HEK293 (cell line): ENCODE measurements at regions not wholly inside any gene's neighbourhood (a gene's known extent, or its start where the extent isn't known, plus 50 kb on each side); places are given as distances from the start of the nearest gene placed in this dataset.

Experiments
- CTCF ChIA-PET: fragments of 350-600 bp; formaldehyde crosslinking; extraction: SDS; loops from one replicate; lab custom pipeline; 2021; ENCODE audit warnings: antibody characterized with exemption; lab: Yijun Ruan, JAX
- POLR2A ChIA-PET: fragments of 300-600 bp; formaldehyde crosslinking; extraction: SDS; loops from one replicate; lab custom pipeline; 2020; ENCODE audit warnings: antibody characterized with exemption, inconsistent platforms; lab: Yijun Ruan, JAX
- H3K27ac ChIP-seq: fragments of 200-500 bp; sonication (Bioruptor generic); 2 replicates; pipeline ENCODE4 v1.5.1; 2014; ENCODE audit warnings: low read depth, low read length, control low read depth, inconsistent platforms; ENCODE audit errors: extremely low read depth
- H3K36me3 ChIP-seq, 2 experiments: fragments of 200-500 bp in 1 of 2; sonication (Bioruptor generic) in 1 of 2; 1 replicate in 1 of 2; 2 replicates in 1 of 2; pipeline ENCODE4 v1.5.1; 2014 to 2017; ENCODE audit warnings: inconsistent platforms in 2 of 2, low read length in 2 of 2; ENCODE audit not compliant: control insufficient read depth in 2 of 2, insufficient read depth in 1 of 2
- H3K4me1 ChIP-seq: fragments of 200-500 bp; sonication (Bioruptor generic); 2 replicates; pipeline ENCODE4 v1.5.1; 2014; ENCODE audit warnings: mild to moderate bottlenecking, low read length, inconsistent platforms; ENCODE audit not compliant: control insufficient read depth, insufficient read depth
- H3K4me3 ChIP-seq: 2 replicates; pipeline ENCODE4 v1.5.1; 2011; ENCODE audit warnings: low read depth, mild to moderate bottlenecking, control low read depth, low read length, moderate library complexity
- H3K9me3 ChIP-seq: fragments of 200-500 bp; sonication (Bioruptor generic); 2 replicates; pipeline ENCODE4 v1.5.1; 2014; ENCODE audit warnings: low read depth, low read length, inconsistent platforms; ENCODE audit not compliant: control insufficient read depth, insufficient read depth
- HOXD13 ChIP-seq: sonication (generic); formaldehyde crosslinking; IDR thresholded peaks from 2 replicates; pipeline ENCODE4 v1.8.0; 2022; ENCODE audit warnings: missing genetic modification reagents, borderline replicate concordance
- KLF9 ChIP-seq: fragments of 450-650 bp; formaldehyde crosslinking; IDR thresholded peaks from 2 replicates; pipeline ENCODE4 v1.5.1; 2016; ENCODE audit warnings: missing biosample characterization, missing genetic modification characterization, low read depth
- OSR2 ChIP-seq: fragments of 450-650 bp; formaldehyde crosslinking; IDR thresholded peaks from 2 replicates; pipeline ENCODE4 v1.5.1; 2016; ENCODE audit warnings: missing biosample characterization, missing genetic modification characterization
- ZNF140 ChIP-seq: fragments of 450-650 bp; formaldehyde crosslinking; IDR thresholded peaks from 2 replicates; pipeline ENCODE4 v1.5.1; 2016; ENCODE audit warnings: missing biosample characterization, missing genetic modification characterization
- ZNF184 ChIP-seq: fragments of 450-650 bp; IDR thresholded peaks from 2 replicates; pipeline ENCODE4 v1.5.1; 2018; ENCODE audit warnings: missing biosample characterization, mild to moderate bottlenecking, missing genetic modification characterization
- ZNF19 ChIP-seq: fragments of 450-650 bp; formaldehyde crosslinking; IDR thresholded peaks from 2 replicates; pipeline ENCODE4; 2016; ENCODE audit warnings: missing biosample characterization, missing genetic modification characterization, low read depth
- ZNF211 ChIP-seq: fragments of 450-650 bp; formaldehyde crosslinking; IDR thresholded peaks from 2 replicates; pipeline ENCODE4 v1.5.1; 2016; ENCODE audit warnings: low read depth, missing biosample characterization, missing genetic modification characterization
- ZNF37A ChIP-seq: fragments of 450-650 bp; IDR thresholded peaks from 2 replicates; pipeline ENCODE4 v1.5.1; 2018; ENCODE audit warnings: missing biosample characterization, missing genetic modification characterization
- ZNF426 ChIP-seq: fragments of 450-650 bp; formaldehyde crosslinking; IDR thresholded peaks from 2 replicates; pipeline ENCODE4 v1.5.1; 2017; ENCODE audit warnings: missing biosample characterization, missing genetic modification characterization, mild to moderate bottlenecking, inconsistent platforms, moderate library complexity
- ZNF433 ChIP-seq: fragments of 450-650 bp; formaldehyde crosslinking; IDR thresholded peaks from 2 replicates; pipeline ENCODE4 v1.5.1; 2016; ENCODE audit warnings: missing biosample characterization, missing genetic modification characterization, low read depth
- ZNF521 ChIP-seq: fragments of 450-650 bp; formaldehyde crosslinking; IDR thresholded peaks from 2 replicates; pipeline ENCODE4 v1.5.1; 2017; ENCODE audit warnings: missing biosample characterization, mild to moderate bottlenecking, missing genetic modification characterization
- ZNF548 ChIP-seq: fragments of 450-650 bp; formaldehyde crosslinking; IDR thresholded peaks from 2 replicates; pipeline ENCODE4 v1.5.1; 2016; ENCODE audit warnings: missing biosample characterization, missing genetic modification characterization
- ZNF660 ChIP-seq: fragments of 450-650 bp; IDR thresholded peaks from 2 replicates; pipeline ENCODE4 v1.5.1; 2018; ENCODE audit warnings: missing biosample characterization, mild to moderate bottlenecking, missing genetic modification characterization
- ZNF670 ChIP-seq: fragments of 450-650 bp; formaldehyde crosslinking; IDR thresholded peaks from 2 replicates; pipeline ENCODE4 v1.5.1; 2016; ENCODE audit warnings: missing biosample characterization, missing genetic modification characterization, low read depth
- ZNF701 ChIP-seq: fragments of 450-650 bp; formaldehyde crosslinking; IDR thresholded peaks from 2 replicates; pipeline ENCODE4 v1.5.1; 2016; ENCODE audit warnings: missing biosample characterization, missing genetic modification characterization
- ZNF792 ChIP-seq: fragments of 450-650 bp; formaldehyde crosslinking; IDR thresholded peaks from 2 replicates; pipeline ENCODE4 v1.5.1; 2016; ENCODE audit warnings: missing biosample characterization, missing genetic modification characterization
- TF ChIP-seq, protein P1 (sequence below): fragments of 450-650 bp; formaldehyde crosslinking; IDR thresholded peaks from 2 replicates; pipeline ENCODE4 v1.5.1; 2016; ENCODE audit warnings: missing biosample characterization, missing genetic modification characterization, borderline replicate concordance
- TF ChIP-seq, protein P2 (sequence below): fragments of 450-650 bp; formaldehyde crosslinking; IDR thresholded peaks from 2 replicates; pipeline ENCODE4 v1.5.1; 2016; ENCODE audit warnings: missing biosample characterization, missing genetic modification characterization
- TF ChIP-seq, protein P3 (sequence below): fragments of 450-650 bp; formaldehyde crosslinking; IDR thresholded peaks from 2 replicates; pipeline ENCODE4 v1.5.1; 2016; ENCODE audit warnings: missing biosample characterization, missing genetic modification characterization
- TF ChIP-seq, protein P4 (sequence below): fragments of 450-650 bp; formaldehyde crosslinking; IDR thresholded peaks from 2 replicates; pipeline ENCODE4 v1.5.1; 2016; ENCODE audit warnings: missing biosample characterization, missing genetic modification characterization
- TF ChIP-seq, protein P5 (sequence below): fragments of 450-650 bp; formaldehyde crosslinking; IDR thresholded peaks from 2 replicates; pipeline ENCODE4 v1.5.1; 2016; ENCODE audit warnings: missing biosample characterization, missing genetic modification characterization

DNA sequence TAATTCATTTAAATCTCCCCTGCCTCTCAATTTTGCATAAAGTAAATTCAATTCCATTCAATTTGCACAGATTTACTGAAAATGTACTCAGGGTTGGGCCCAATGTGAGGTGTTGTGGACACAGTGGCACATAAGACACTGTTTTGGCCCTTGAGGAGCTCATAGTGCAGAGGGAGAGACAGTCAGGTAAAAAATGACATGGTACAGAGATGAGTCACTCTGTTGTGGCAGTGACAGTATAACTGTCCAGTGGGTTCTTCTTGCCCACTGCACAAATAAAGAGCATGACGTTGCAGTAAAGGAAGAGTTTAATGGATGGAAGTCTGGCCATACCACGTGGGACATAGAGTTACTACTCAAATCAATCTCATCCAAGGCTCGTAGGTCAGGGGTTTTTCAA lies 400.3 kb upstream of the TRIB2 start (continued):
- TF ChIP-seq, protein P1, sequence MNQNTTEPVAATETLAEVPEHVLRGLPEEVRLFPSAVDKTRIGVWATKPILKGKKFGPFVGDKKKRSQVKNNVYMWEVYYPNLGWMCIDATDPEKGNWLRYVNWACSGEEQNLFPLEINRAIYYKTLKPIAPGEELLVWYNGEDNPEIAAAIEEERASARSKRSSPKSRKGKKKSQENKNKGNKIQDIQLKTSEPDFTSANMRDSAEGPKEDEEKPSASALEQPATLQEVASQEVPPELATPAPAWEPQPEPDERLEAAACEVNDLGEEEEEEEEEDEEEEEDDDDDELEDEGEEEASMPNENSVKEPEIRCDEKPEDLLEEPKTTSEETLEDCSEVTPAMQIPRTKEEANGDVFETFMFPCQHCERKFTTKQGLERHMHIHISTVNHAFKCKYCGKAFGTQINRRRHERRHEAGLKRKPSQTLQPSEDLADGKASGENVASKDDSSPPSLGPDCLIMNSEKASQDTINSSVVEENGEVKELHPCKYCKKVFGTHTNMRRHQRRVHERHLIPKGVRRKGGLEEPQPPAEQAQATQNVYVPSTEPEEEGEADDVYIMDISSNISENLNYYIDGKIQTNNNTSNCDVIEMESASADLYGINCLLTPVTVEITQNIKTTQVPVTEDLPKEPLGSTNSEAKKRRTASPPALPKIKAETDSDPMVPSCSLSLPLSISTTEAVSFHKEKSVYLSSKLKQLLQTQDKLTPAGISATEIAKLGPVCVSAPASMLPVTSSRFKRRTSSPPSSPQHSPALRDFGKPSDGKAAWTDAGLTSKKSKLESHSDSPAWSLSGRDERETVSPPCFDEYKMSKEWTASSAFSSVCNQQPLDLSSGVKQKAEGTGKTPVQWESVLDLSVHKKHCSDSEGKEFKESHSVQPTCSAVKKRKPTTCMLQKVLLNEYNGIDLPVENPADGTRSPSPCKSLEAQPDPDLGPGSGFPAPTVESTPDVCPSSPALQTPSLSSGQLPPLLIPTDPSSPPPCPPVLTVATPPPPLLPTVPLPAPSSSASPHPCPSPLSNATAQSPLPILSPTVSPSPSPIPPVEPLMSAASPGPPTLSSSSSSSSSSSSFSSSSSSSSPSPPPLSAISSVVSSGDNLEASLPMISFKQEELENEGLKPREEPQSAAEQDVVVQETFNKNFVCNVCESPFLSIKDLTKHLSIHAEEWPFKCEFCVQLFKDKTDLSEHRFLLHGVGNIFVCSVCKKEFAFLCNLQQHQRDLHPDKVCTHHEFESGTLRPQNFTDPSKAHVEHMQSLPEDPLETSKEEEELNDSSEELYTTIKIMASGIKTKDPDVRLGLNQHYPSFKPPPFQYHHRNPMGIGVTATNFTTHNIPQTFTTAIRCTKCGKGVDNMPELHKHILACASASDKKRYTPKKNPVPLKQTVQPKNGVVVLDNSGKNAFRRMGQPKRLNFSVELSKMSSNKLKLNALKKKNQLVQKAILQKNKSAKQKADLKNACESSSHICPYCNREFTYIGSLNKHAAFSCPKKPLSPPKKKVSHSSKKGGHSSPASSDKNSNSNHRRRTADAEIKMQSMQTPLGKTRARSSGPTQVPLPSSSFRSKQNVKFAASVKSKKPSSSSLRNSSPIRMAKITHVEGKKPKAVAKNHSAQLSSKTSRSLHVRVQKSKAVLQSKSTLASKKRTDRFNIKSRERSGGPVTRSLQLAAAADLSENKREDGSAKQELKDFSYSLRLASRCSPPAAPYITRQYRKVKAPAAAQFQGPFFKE (tag by site-specific recombination) = no peak
- TF ChIP-seq, protein P2, sequence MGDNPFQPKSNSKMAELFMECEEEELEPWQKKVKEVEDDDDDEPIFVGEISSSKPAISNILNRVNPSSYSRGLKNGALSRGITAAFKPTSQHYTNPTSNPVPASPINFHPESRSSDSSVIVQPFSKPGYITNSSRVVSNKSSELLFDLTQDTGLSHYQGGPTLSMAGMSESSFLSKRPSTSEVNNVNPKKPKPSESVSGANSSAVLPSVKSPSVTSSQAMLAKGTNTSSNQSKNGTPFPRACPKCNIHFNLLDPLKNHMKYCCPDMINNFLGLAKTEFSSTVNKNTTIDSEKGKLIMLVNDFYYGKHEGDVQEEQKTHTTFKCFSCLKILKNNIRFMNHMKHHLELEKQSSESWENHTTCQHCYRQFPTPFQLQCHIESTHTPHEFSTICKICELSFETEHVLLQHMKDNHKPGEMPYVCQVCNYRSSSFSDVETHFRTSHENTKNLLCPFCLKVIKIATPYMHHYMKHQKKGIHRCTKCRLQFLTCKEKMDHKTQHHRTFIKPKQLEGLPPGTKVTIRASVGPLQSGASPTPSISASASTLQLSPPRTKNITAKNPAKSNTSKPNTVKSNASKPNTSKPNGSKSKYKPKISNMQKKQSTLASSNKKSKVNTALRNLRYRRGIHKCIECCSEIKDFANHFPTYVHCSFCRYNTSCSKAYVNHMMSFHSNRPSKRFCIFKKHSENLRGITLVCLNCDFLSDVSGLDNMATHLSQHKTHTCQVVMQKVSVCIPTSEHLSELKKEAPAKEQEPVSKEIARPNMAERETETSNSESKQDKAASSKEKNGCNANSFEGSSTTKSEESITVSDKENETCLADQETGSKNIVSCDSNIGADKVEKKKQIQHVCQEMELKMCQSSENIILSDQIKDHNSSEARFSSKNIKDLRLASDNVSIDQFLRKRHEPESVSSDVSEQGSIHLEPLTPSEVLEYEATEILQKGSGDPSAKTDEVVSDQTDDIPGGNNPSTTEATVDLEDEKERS (tag by site-specific recombination) = no peak
- TF ChIP-seq, protein P3, sequence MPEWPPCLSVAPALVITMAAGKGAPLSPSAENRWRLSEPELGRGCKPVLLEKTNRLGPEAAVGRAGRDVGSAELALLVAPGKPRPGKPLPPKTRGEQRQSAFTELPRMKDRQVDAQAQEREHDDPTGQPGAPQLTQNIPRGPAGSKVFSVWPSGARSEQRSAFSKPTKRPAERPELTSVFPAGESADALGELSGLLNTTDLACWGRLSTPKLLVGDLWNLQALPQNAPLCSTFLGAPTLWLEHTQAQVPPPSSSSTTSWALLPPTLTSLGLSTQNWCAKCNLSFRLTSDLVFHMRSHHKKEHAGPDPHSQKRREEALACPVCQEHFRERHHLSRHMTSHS (tag by site-specific recombination) = no peak

DNA sequence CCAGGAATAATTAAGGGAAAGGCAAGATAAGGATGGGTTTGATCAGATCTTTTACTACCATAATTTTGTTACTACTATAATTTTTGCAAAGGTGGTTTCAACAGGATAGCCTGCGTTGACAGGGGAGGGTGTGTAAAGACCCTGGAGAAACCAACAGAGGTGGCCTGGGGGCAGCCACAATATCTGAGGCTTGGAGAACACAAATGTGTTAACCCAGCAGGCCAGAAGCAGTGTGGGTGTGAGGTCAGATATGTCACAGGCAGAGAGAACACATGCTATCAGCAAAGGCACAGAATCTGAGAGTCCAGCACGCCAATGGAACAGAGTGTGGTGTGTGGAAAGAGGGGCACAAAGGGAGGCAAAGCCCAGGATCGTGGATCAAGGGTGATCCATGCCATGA lies 399.4 kb upstream of the TRIB2 start:
- H3K4me3 ChIP-seq = no peak overlapping the region
- no peak for TF ChIP-seq ZNF792 (tag by site-specific recombination)
- no peak for TF ChIP-seq ZNF660 (tag by site-specific recombination)
- TF ChIP-seq ZNF184 = no peak
- no peak for TF ChIP-seq ZNF19 (tag by site-specific recombination)
- no peak for TF ChIP-seq ZNF548
- TF ChIP-seq ZNF426 = no peak
- no peak for TF ChIP-seq KLF9 (tag by site-specific recombination)
- TF ChIP-seq OSR2 = no peak
- no peak for TF ChIP-seq ZNF701 (tag by site-specific recombination)
- TF ChIP-seq ZNF140 (tag by site-specific recombination) = no peak
- TF ChIP-seq, protein P4, sequence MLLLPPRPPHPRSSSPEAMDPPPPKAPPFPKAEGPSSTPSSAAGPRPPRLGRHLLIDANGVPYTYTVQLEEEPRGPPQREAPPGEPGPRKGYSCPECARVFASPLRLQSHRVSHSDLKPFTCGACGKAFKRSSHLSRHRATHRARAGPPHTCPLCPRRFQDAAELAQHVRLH = no peak
- TF ChIP-seq ZNF433 (tag by site-specific recombination) = no peak
- no peak for TF ChIP-seq ZNF211 (tag by site-specific recombination)
- TF ChIP-seq ZNF521 (tag by site-specific recombination) = no peak
- no peak for TF ChIP-seq HOXD13 (CRISPR knock-in tag)
- TF ChIP-seq ZNF670 (tag by site-specific recombination) = no peak
- TF ChIP-seq, protein P5, sequence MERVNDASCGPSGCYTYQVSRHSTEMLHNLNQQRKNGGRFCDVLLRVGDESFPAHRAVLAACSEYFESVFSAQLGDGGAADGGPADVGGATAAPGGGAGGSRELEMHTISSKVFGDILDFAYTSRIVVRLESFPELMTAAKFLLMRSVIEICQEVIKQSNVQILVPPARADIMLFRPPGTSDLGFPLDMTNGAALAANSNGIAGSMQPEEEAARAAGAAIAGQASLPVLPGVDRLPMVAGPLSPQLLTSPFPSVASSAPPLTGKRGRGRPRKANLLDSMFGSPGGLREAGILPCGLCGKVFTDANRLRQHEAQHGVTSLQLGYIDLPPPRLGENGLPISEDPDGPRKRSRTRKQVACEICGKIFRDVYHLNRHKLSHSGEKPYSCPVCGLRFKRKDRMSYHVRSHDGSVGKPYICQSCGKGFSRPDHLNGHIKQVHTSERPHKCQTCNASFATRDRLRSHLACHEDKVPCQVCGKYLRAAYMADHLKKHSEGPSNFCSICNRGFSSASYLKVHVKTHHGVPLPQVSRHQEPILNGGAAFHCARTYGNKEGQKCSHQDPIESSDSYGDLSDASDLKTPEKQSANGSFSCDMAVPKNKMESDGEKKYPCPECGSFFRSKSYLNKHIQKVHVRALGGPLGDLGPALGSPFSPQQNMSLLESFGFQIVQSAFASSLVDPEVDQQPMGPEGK (tag by site-specific recombination) = no peak
- no peak for TF ChIP-seq ZNF37A (tag by site-specific recombination)
- H3K36me3 ChIP-seq = no peaks in the 10 kb centered on the region
- H3K4me1 ChIP-seq = peaks cover 38% of the 10 kb centered on the region
- ChIA-PET POLR2A (no interaction called here), CTCF (interaction anchor here (0.6 to 1.2 kb wide), 2 partner anchors 12 to 139 kb away, joined by 3 read pairs; no protein-coding TSS in a partner anchor)
- peak overlapping the region; percentile 82; the same call in 1 of the 2 replicates for H3K27ac ChIP-seq
- no peaks in the 10 kb centered on the region for H3K9me3 ChIP-seq
